Anterior cingulate cortex (tissue), 58 donors: ENCODE measurements at regions not wholly inside any gene's neighbourhood (a gene's known extent, or its start where the extent isn't known, plus 50 kb on each side); places are given as distances from the start of the nearest gene placed in this dataset.
"Not testable (repeated sequence)": the region's sequence is repeated elsewhere in the genome, so short reads cannot be mapped to it uniquely, and the experiment has no call there.

Experiments used
- DNase-seq, 58 donors: peaks; one replicate each; lab custom pipeline; 2025; lab: John Stamatoyannopoulos, UW

GRCh38 chr3:62926494-62926893 is 51.3 kb upstream of the CADPS start:
- DNase-seq = no peak

GRCh38 chr3:62928256-62928655 is 53.0 kb upstream of the CADPS start:
- no peak for DNase-seq

- no peak for DNase-seq
Measured at GRCh38 chr3:62929771-62930170, 54.6 kb upstream of the CADPS start.

- no peak for DNase-seq
Measured at GRCh38 chr3:62935793-62936192, 60.6 kb upstream of the CADPS start.

GRCh38 chr3:62936626-62937254 is 61.5 kb upstream of the CADPS start:
- DNase-seq = no peak

- no peak for DNase-seq
Measured at GRCh38 chr3:62938583-62938982, 63.4 kb upstream of the CADPS start.

- DNase-seq = no peak
Measured at GRCh38 chr3:62939707-62940106, 64.5 kb upstream of the CADPS start.

- no peak for DNase-seq
Measured at GRCh38 chr3:62940771-62941563, 65.8 kb upstream of the CADPS start.

GRCh38 chr3:62942227-62942626 is 67.0 kb upstream of the CADPS start:
- DNase-seq = no peak

GRCh38 chr3:62942764-62943163 is 67.5 kb upstream of the CADPS start:
- no peak for DNase-seq

- no peak for DNase-seq
Measured at GRCh38 chr3:62948921-62949320, 73.7 kb upstream of the CADPS start.

GRCh38 chr3:62950210-62950609 is 75.0 kb upstream of the CADPS start:
- no peak for DNase-seq

GRCh38 chr3:62951037-62951613 is 75.9 kb upstream of the CADPS start:
- no peak for DNase-seq

GRCh38 chr3:62951880-62952279 is 76.7 kb upstream of the CADPS start:
- DNase-seq = not testable (repeated sequence)

- peak in 6 of 58 donors; percentile 1 to 20 (median 1) for DNase-seq
Measured at GRCh38 chr3:62954580-62954979, 79.4 kb upstream of the CADPS start.

- no peak for DNase-seq
Measured at GRCh38 chr3:62955126-62955525, 79.9 kb upstream of the CADPS start.

- DNase-seq = no peak
Measured at GRCh38 chr3:62956411-62956810, 81.2 kb upstream of the CADPS start.

GRCh38 chr3:62961874-62962556 is 86.8 kb upstream of the CADPS start:
- DNase-seq = no peak

- peak in 2 of 58 donors; percentile 14 to 19 for DNase-seq
Measured at GRCh38 chr3:62962714-62963113, 87.5 kb upstream of the CADPS start.

- no peak for DNase-seq
Measured at GRCh38 chr3:62965311-62965710, 90.1 kb upstream of the CADPS start.

GRCh38 chr3:62968128-62968527 is 92.9 kb upstream of the CADPS start:
- no peak for DNase-seq
